ENCODE measurements at regions not wholly inside any gene's neighbourhood (a gene's known extent, or its start where the extent isn't known, plus 50 kb on each side); places are given as distances from the start of the nearest gene placed in this dataset.
"Not testable (repeated sequence)": the region's sequence is repeated elsewhere in the genome, so short reads cannot be mapped to it uniquely, and the experiment has no call there.

DNA sequence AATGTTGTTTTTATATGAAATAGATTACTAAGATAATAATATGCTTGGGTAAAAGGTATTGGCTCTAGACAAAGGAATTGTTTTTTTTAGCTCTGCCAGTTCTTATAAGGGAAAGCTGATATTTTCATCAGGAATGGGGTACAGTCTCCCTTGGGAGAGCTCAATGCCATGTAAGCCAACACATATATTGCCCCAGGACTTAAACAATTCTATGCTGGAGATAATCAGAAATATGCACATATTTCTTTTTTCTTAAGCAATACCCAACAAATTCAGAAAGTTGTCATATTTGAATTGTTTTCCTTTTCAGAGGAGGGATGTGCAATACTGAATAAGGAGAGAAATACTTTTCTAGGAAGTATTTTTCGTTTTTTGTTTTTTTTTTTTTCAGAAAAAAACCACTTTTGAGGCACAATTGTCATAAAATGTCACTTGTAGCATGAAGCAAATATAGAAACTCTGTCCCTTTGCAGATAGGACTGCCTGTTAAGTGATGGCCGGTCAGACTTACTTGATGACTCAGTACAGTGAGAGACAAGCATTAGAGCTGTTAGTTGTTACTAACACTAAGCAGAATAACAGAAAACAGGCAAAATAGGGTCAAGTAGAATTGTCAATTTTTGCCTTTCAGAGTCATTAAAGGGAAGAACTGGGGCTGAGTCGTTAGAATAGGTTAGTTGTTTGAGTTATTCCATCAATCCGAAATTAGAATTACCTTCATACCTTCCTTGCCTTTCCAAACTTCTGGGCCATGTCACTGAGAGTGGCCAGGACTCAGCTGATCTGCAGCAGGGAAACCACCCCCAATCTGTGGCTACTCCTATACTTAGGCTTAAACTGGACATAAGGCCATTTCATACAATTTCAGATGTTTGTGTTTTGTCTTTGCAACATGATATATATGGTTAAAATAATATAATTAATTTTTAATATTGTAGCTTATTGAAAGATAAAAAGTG, 168.1 kb downstream of the SLC38A4 start:
- Mint-ChIP-seq H3K27ac (ENCODE audit: unreplicated experiment) (no peak overlapping the region), H3K4me1 (ENCODE audit: low read depth, unreplicated experiment) (peaks cover 26% of the 10 kb centered on the region), H3K4me3 (ENCODE audit: unreplicated experiment) (no peak overlapping the region), H3K36me3 (ENCODE audit: insufficient read depth, unreplicated experiment) (no peaks in the 10 kb centered on the region), H3K9me3 (ENCODE audit: unreplicated experiment) (no peaks in the 10 kb centered on the region), H3K27me3 (ENCODE audit: insufficient read depth, unreplicated experiment) (no peaks in the 10 kb centered on the region)
- ChIA-PET CTCF (interaction anchor here (0.7 kb wide), 1 partner anchor 395 kb away, joined by 3 read pairs; no protein-coding TSS in a partner anchor), POLR2A (no interaction called here)
- Histone ChIP-seq H3K9me3 (no peaks in the 10 kb centered on the region), H3K4me1 (peaks cover 16% of the 10 kb centered on the region), H3K4me3 (ENCODE audit: low read depth, low read length) (no peak overlapping the region), H3K36me3 (ENCODE audit: control insufficient read depth, insufficient read depth, low read length) (no peaks in the 10 kb centered on the region), H3K27me3 (replicated peaks; ENCODE audit: control insufficient read depth, insufficient read depth, low read length) (no peaks in the 10 kb centered on the region)
- no TSS peak for BruUV-seq (replicated peaks)
- TF ChIP-seq, protein P1, sequence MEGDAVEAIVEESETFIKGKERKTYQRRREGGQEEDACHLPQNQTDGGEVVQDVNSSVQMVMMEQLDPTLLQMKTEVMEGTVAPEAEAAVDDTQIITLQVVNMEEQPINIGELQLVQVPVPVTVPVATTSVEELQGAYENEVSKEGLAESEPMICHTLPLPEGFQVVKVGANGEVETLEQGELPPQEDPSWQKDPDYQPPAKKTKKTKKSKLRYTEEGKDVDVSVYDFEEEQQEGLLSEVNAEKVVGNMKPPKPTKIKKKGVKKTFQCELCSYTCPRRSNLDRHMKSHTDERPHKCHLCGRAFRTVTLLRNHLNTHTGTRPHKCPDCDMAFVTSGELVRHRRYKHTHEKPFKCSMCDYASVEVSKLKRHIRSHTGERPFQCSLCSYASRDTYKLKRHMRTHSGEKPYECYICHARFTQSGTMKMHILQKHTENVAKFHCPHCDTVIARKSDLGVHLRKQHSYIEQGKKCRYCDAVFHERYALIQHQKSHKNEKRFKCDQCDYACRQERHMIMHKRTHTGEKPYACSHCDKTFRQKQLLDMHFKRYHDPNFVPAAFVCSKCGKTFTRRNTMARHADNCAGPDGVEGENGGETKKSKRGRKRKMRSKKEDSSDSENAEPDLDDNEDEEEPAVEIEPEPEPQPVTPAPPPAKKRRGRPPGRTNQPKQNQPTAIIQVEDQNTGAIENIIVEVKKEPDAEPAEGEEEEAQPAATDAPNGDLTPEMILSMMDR (IDR thresholded peaks at IDR 0.05; ENCODE audit: insufficient read depth in 1 of 2, low read depth in 1 of 2, low read length in 1 of 2, severe bottlenecking in 1 of 2, unreplicated experiment in 1 of 2): no peak
- intact Hi-C loops (cut with micrococcal nuclease; ENCODE audit: unreplicated experiment): no loop called here
- no peak for DNase-seq

DNA sequence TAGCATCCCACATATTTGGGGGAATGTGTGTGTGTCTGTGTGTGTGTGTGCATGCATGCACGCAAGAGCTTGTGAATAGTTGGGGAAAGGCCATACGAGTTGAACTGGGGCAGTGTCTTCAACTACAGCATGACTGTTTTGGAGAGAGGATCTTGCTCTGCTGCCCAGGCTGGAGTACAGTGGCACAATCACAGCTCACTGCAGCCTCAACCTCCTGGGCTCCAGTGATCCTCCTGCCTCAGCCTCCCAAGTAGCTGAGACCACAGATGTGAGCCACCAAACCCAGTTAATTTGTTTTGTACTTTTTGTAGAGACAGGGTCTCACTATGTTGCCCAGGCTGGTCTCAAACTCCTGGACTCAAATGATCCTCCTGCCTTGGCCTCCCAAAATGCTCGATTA, 169.8 kb downstream of the SLC38A4 start:
- H3K9me3 ChIP-seq; H3K4me3 ChIP-seq (ENCODE audit: low read depth, low read length); DNase-seq; H3K4me1 ChIP-seq; H3K36me3 ChIP-seq (ENCODE audit: control insufficient read depth, insufficient read depth, low read length); H3K4me3 Mint-ChIP-seq (ENCODE audit: unreplicated experiment); H3K27me3 Mint-ChIP-seq (ENCODE audit: insufficient read depth, unreplicated experiment); CTCF ChIA-PET; BruUV-seq (replicated peaks); H3K27me3 ChIP-seq (replicated peaks; ENCODE audit: control insufficient read depth, insufficient read depth, low read length); H3K9me3 Mint-ChIP-seq (ENCODE audit: unreplicated experiment); POLR2A ChIA-PET; H3K27ac Mint-ChIP-seq (ENCODE audit: unreplicated experiment); intact Hi-C loops (cut with micrococcal nuclease; ENCODE audit: unreplicated experiment); H3K36me3 Mint-ChIP-seq (ENCODE audit: insufficient read depth, unreplicated experiment): not testable (repeated sequence)
- peaks cover 20% of the 10 kb centered on the region for H3K4me1 Mint-ChIP-seq (ENCODE audit: low read depth, unreplicated experiment)

DNA sequence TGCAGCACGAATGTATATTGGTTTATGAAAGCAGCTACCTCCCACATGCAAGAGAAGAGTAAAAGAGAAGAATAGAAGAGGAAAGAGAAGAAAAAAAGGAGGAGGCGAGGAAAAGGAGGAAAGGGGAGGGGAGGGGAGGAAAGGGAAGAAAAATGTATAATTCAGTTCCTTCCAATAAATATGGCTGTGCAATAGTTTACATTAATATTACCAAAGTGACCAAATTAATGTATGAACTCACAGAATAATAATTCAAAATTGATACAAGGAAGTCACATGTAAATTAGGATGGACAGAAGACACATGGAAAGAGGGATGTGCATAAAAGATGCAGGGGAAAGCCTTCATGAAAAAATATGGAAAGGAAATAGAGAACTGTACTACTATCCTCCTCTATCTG, 172.5 kb downstream of the SLC38A4 start:
- Histone ChIP-seq H3K4me1 (no peaks in the 10 kb centered on the region), H3K27me3 (replicated peaks; ENCODE audit: control insufficient read depth, insufficient read depth, low read length) (no peaks in the 10 kb centered on the region), H3K4me3 (ENCODE audit: low read depth, low read length) (no peak overlapping the region), H3K9me3 (no peaks in the 10 kb centered on the region), H3K36me3 (ENCODE audit: control insufficient read depth, insufficient read depth, low read length) (no peaks in the 10 kb centered on the region)
- Mint-ChIP-seq H3K4me3 (ENCODE audit: unreplicated experiment) (no peak overlapping the region), H3K4me1 (ENCODE audit: low read depth, unreplicated experiment) (no peaks in the 10 kb centered on the region), H3K36me3 (ENCODE audit: insufficient read depth, unreplicated experiment) (no peaks in the 10 kb centered on the region), H3K27me3 (ENCODE audit: insufficient read depth, unreplicated experiment) (no peaks in the 10 kb centered on the region), H3K27ac (ENCODE audit: unreplicated experiment) (no peak overlapping the region), H3K9me3 (ENCODE audit: unreplicated experiment) (no peaks in the 10 kb centered on the region)
- CTCF ChIA-PET: no interaction called here
- intact Hi-C loops (cut with micrococcal nuclease; ENCODE audit: unreplicated experiment): no loop called here
- no peak for DNase-seq
- TF ChIP-seq, protein P1 (IDR thresholded peaks at IDR 0.05; ENCODE audit: insufficient read depth in 1 of 2, low read depth in 1 of 2, low read length in 1 of 2, severe bottlenecking in 1 of 2, unreplicated experiment in 1 of 2): no peak
- no TSS peak for BruUV-seq (replicated peaks)
- POLR2A ChIA-PET: no interaction called here
